B cell (primary cell): ENCODE measurements at regions not wholly inside any gene's neighbourhood (a gene's known extent, or its start where the extent isn't known, plus 50 kb on each side); places are given as distances from the start of the nearest gene placed in this dataset.

Experiments
- CTCF ChIP-seq: fragments of 200-600 bp; IDR thresholded peaks from one replicate; pipeline ENCODE4 v1.8.0; 2022; ENCODE audit warnings: antibody characterized with exemption, mild to moderate bottlenecking
- EZH2 ChIP-seq: IDR thresholded peaks from 2 replicates; pipeline ENCODE4 v1.6.1; 2012; ENCODE audit warnings: borderline replicate concordance, low read depth, mild to moderate bottlenecking, moderate library complexity, low read length; ENCODE audit not compliant: insufficient read depth, poor library complexity, severe bottlenecking

- no peak for TF ChIP-seq CTCF
- no peak for TF ChIP-seq EZH2
Observed at GRCh38 chr1:163874070-163874469, 552.3 kb downstream of the NUF2 start.
